DMS53 treated with DMSO at 0.1 percent for 48 hours (cell line): ENCODE measurements at regions not wholly inside any gene's neighbourhood (a gene's known extent, or its start where the extent isn't known, plus 50 kb on each side); places are given as distances from the start of the nearest gene placed in this dataset.

Source experiments
- DNase-seq: peaks from one replicate; lab custom pipeline; 2025; ENCODE audit not compliant: unreplicated experiment; lab: John Stamatoyannopoulos, UW

DNA sequence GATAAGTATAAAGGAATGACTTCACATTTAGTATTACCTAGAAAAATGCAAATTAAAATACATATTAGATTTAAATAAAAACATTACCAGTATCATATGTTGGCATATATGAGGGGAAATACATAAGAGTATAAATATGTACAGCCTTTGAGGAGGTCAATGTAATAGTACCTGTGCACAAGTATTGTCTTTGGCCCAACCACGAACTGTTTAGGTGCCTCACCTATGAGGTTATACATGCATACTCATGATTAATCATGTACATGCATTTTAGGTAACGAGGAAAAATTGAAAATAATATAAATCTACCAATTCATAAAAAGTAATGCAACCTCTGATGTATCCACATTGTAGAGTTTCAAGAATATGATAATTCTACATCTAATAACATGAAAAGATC is 909.8 kb downstream of the METTL15 start:
- DNase-seq: no peak

GRCh38 chr11:29012507-29012906 is 904.3 kb downstream of the METTL15 start:
- DNase-seq: no peak

DNA sequence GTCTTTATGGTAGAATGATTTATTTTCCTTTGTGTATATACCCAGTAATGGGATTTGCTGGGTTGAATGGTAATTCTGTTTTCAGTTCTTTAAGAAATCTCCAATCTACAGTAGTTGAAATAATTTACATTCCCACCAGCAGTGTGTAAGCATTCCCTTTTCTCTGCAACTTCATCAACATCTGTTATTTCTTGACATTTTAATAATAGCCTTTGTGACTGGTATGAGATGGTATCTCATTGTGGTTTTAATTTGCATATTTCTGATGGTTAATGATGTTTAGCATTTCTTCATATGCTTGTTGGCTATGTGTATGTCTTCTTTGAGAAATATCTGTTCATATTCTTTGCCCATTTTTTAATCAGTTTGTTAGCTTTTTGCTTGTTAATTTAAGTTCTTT is 901.2 kb downstream of the METTL15 start:
- no peak for DNase-seq

- DNase-seq: no peak
Measured at GRCh38 chr11:29008481-29008880, 900.3 kb downstream of the METTL15 start.

GRCh38 chr11:29006668-29007067 is 898.5 kb downstream of the METTL15 start:
- DNase-seq: no peak

GRCh38 chr11:29005401-29005980 is 897.3 kb downstream of the METTL15 start:
- no peak for DNase-seq

DNA sequence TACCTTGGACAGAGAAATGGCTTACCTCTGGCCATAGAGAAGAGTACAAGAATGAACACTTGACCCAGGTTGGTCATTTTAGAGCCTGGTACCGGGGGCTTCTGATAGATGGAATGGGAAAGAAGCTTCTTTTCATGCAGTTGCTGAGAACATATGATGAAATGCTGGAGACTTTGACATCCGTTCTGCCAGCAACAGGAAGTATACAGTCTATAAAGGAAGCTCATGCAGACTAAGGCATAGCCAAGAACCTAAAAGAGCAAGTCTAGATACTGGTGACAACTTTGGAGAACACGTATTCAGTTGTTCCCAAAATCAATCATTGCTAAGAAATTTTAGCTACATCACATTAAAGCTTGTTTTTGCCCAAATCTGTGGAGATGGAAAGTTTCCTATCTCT is 894.6 kb downstream of the METTL15 start:
- no peak for DNase-seq

DNA sequence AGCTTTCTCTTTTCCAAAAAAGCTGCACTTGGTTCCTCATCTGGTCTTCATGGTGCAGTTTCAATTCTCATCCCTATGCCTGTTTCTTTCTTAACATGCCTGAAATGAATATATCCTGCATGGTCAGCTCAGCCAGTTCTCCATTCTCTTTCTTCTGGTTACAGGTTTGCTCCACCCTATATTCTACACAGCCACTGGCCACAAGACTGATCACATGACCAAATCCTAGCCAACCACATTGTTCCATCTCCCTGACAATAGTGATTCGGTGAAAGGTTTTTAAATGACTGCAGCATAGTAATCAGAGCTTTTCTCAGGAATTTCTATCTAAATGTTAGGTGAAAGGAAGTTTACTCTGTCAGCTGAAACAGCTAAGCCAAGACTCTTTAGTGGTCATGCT is 891.4 kb downstream of the METTL15 start:
- no peak for DNase-seq

- DNase-seq: no peak
Measured at GRCh38 chr11:28992996-28993395, 884.8 kb downstream of the METTL15 start.

- DNase-seq: no peak
Measured at GRCh38 chr11:28984231-28984630, 876.0 kb downstream of the METTL15 start.

DNA sequence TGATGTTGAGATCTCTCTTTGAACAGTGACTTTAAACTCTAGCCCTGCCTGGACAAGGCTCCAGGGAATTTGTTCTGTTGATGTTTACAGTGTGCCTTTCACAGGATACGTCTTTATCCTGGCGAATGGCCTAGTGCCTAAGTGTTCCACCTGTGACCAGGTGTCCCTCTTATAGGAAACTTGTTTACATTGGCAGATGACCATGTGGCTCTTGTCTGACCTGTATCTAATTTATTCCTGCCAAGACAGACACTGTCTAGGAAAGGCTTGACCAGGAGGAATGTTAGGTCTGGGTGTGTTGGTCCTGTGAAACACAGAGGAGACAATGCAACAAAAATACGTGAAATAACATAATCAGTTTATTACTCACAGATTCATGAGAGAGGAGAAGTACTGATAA is 875.6 kb downstream of the METTL15 start:
- DNase-seq: peak; percentile 73

GRCh38 chr11:28981381-28981780 is 873.2 kb downstream of the METTL15 start:
- no peak for DNase-seq

- DNase-seq: no peak
Measured at GRCh38 chr11:28976801-28977145, 868.6 kb downstream of the METTL15 start.

DNA sequence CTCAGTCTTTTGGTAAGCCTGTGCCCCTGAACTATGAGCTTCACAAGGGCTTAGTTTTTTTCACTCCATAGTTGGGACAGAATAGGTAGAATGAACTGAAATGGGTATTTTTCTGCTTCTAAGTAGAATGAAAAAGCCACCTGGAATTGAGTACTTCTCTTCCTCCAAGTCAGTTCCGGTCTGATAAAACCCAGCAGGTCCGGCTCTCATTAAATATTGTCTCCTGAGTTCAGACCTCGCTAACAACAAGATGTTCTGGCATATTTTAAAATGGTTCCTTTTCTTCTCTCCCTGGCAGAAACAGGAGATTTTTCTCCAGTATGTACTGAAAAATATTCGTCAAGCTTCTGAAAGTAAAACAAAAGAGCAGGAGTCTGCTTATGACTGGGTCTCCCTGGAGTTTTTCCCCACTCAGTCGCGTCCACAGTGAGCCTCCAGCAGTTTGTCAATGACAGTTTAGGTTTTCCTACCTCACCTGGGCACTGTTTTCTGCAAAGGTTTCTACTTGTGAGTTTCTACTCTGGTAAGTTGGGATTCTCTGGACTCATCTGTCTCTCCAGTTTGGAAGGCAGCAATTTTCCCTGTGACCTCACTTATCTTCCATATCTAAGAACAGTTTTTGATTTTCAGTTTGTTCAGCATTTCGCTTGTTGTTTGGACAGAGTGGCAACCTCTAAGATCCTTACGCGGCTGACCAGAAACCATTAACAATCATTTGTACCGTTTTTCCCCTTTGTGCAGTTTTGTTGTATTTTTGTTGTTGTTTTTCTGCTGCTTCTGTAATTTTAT is 868.0 kb downstream of the METTL15 start:
- no peak for DNase-seq

DNA sequence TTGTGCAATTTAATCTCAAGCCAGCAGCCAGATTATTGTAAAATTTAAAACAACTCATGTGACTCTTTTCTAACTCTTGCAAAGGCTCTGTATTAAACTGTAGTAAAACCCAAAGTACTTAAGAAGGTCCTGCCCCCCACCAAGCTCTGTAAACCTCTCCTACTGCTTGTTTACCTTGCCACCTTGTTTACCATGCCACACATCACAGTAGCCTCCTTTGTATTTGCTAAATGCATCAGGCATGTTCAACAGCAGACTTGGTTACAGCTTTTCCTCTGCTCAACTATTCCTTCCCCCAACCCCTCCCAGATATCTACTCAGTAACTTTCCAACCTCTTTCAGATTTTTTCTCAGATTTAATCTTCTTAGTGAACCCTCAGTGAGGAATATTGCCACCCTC is 861.6 kb downstream of the METTL15 start:
- no peak for DNase-seq

GRCh38 chr11:28966951-28967350 is 858.8 kb downstream of the METTL15 start:
- DNase-seq: no peak

DNA sequence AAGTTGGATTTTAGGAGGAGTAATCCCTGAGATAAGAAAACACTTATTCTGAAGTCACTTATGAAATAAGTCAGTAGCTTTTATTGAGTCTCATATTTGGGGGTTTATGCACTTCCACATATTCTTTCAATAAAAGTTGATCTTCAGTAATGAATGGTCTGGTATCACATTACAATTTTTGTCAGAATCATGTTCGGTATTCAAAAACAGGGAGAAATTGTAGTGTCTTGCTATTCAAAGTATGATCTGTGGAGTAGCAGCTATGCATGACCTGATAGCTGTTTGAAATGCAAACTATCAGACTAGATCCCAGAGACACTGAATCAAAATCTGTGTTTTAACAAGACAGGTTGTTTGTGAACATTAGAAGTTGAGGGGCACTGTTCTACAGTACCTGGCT is 857.6 kb downstream of the METTL15 start:
- no peak for DNase-seq

DNA sequence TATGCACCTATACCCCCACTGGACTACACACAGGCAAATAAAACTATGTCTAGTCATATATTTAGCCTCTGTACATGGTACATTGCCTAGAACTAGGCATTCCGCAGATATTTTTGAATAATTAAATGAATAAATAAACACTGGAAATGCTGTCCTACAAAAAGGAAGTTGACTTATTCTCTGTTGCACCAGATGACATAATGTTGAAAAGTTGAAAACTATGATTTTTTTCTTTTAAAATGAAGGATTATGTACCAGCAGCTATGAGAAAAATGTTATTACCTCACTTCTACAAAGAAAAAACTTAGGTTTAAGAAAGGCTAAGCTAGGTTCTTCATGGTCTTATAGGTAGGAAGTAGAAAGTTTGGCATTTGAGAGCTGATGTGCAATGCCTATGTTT is 856.6 kb downstream of the METTL15 start:
- DNase-seq: no peak

DNA sequence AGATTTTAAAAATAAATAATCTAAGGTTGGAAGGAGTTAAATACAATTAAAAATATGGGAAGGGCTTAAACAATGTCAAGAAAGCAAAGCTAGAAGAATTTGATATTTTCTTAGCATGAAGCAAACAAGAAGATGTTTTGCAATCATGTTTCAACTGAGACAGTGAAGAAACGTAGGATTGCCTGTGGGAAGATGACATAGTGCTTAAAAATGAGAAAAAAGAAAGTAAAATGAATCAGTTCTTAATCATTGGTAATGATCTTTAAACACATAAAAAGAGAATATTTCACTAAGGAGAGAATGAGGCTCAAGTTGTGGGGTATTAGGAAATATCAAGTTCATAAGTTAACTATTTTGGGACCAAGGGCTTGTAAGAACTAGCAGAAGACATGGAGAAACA is 855.0 kb downstream of the METTL15 start:
- DNase-seq: no peak

DNA sequence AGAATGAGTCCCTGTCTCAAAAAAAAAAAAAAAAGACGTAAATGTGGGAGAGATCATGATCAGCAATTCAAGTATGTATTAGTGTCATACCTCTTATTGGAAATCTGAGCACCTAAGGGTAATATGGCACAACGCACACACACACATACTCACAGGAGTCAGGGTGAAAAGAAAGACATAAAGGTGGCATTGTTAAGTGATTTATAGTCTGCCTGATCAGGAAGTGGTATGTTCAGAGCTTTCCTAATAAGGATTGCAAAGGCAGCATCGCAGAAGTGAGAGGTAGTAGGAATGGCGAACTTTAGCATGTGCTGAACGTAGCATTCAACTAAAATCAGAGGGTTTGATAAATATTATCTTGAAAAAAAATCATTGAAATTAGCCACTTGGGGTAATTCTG is 854.3 kb downstream of the METTL15 start:
- no peak for DNase-seq

GRCh38 chr11:28961726-28962125 is 853.5 kb downstream of the METTL15 start:
- DNase-seq: no peak

DNA sequence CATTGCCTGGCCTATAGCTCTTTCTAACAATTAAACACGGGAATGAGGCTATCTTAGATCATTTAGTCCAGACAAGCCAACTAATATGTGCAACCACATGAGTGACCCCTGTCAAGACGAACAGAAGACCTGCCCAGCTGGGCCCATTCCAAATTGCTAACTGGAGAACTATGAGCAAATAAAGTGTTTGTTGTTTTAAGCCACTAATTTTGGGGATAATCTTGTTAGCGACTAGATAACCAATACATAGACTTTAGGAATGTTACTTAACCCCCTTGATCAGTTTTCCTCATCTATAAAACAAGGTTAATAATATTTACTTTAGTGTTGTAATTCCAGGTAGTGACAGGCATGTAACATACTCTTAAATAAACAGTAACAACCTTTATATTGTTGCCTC is 848.3 kb downstream of the METTL15 start:
- no peak for DNase-seq

GRCh38 chr11:28951191-28951590 is 843.0 kb downstream of the METTL15 start:
- DNase-seq: no peak
